Activated CD4-positive, alpha-beta T cell treated with anti-CD3 and anti-CD28 coated beads, Interleukin-2, amount 50 U/mL, for 4 hours (primary cell): ENCODE measurements at regions not wholly inside any gene's neighbourhood (a gene's known extent, or its start where the extent isn't known, plus 50 kb on each side); places are given as distances from the start of the nearest gene placed in this dataset.

ENCODE experiments used
- DNase-seq, 2 experiments: peaks; one replicate each; pipeline ENCODE4 v3.0.0-alpha.2; 2020

DNA sequence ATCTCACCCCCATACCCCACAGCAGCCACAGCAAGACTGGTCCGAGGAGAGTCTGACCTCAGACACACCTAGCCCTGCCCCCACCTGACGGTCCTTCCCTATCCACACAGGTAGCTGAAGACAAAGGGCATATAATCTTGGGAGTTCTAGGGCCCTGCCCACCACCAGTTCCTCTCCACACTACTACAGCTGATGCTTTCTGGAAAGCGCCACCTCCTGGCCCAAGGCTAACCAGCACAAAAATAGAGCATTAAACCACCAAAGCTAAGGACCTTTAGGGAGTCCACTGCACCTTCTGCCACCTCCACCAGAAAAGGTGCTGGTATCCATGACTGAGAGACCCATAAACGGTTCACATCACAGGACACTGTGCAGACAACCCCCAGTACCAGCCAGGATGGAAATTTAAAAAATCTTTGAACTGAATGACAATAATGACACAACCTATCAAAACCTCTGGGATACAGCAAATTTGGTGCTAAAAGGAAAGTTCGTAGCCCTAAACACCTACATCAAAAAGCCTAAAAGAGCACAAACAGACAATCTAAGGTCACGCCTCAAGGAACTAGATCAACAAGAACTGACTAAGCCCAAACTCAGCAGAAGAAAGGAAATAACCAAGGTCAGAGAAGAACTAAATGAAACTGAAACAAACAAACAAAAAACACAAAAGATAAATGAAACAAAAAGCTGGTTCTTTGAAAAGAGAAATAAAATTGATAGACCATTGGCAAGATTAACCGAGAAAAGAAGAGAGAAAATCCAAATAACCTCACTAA lies 122.1 kb upstream of the TPRG1 start:
- DNase-seq: no peak

GRCh38 chr3:189053322-189053721 lies 118.4 kb upstream of the TPRG1 start:
- DNase-seq: no peak

- no peak for DNase-seq
Measured at GRCh38 chr3:189056646-189057335, 115.0 kb upstream of the TPRG1 start.

DNA sequence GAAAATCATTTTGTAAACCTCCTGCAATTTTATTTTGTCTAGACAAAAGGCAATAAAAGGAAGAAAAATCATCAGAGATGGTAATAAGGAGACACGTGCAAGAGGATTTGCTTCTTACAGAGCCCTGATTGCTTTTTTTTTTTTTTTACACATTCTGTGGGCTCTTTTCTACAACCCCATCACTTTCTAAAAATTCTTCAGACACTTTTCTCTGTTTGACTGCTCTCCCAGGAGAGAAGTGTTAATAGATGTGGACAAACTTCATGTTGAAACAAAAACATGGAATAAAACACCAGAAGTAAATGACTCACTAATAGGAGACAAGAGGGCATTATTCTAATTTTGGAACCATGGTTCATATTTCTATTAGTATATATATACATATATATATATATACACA lies 114.4 kb upstream of the TPRG1 start:
- DNase-seq: no peak

DNA sequence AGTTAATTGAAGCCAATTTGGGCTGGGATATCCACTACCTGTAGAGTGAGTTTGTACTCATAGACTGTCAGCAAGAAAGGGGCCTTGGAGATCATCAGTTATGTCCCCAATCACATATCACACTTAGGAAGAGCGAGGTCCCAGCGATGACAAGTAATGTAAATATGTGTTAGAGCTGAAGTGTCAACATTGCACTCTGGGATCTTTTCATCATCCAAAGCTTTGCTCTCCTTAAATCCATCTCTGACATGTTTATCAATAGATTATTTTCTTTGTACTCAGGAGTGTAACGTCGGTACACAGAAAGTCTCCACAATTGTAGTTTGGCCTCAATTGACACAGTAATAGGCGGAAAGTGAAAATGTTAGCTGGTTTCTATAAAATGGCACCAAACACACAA lies 113.7 kb upstream of the TPRG1 start:
- no peak for DNase-seq

DNA sequence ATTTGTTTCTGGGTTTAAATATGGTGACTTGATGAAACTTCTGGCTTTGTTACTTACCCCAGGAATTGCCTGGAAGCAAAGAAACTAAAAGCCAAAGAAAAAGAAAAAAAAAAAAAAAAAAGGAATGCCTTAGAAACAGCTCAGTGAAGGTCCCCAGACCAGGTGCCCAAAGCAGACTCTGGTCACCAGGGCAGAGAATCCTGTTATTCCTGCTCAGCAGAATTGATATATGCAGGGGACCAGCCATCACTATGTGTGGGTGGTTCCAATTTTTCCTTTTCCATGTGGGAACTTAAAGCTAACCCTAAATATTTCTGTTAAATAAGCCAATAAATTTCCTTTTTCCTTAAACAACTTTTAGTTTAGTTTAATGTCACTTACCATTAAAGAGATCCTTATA lies 100.8 kb upstream of the TPRG1 start:
- no peak for DNase-seq

- DNase-seq: no peak
Measured at GRCh38 chr3:189071446-189071845, 100.3 kb upstream of the TPRG1 start.

DNA sequence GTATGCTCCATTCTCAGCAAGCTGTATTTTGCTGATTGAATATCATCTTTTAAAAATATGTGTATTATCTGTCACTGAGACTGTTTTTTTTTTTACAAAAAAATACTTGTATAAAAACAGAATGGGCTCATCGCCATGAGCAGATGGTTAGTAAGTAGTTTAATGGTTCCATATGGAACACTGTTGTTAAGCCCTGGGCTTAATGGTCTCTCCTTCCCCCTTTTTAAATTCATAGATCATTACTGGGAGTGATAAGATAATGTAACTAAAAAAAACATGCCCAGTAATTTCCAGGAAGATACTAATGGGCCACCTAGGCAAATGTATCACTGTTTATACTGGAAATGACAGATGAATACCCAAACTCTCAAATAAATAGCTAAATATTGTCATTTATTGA lies 95.3 kb upstream of the TPRG1 start:
- no peak for DNase-seq

GRCh38 chr3:189080745-189081144 lies 91.0 kb upstream of the TPRG1 start:
- no peak for DNase-seq

DNA sequence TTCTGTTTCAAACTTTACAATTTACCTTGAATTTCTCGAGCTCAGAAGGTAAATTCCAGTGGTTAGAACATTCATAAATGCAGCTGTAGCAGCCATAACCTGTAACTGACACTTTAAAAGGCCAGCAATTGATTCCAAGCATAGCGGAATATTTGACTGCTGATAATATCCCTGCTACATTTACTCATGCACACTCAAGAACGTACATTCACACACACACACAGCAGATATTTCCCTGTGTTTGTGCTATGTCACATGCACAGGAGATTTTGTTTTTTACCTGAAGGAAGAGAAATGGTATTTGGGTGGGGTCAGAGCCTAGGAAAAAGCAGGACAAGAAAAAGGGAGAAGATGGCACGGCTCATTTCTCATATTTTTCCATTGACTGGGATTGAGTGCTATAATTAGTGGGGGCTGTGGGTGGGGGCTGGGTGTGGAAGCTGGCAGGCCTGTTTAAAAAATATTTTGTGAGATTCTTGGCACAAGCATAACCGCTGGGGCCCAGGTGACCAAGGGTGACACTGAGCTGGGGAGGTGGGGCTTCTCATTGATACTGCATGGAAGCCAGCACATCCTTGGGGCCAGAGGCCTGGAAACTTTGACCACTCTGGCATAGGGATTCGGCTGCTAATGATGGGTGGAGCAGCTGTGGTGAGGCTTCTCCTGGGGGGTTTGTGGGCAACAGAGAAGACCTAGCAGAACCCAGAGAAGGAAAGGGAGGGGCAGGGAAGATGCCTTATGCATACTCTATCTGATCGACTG lies 88.9 kb upstream of the TPRG1 start:
- DNase-seq: no peak

- no peak for DNase-seq
Measured at GRCh38 chr3:189084620-189085019, 87.2 kb upstream of the TPRG1 start.

GRCh38 chr3:189092547-189092946 lies 79.2 kb upstream of the TPRG1 start:
- DNase-seq: no peak

GRCh38 chr3:189094539-189094938 lies 77.2 kb upstream of the TPRG1 start:
- DNase-seq: no peak

DNA sequence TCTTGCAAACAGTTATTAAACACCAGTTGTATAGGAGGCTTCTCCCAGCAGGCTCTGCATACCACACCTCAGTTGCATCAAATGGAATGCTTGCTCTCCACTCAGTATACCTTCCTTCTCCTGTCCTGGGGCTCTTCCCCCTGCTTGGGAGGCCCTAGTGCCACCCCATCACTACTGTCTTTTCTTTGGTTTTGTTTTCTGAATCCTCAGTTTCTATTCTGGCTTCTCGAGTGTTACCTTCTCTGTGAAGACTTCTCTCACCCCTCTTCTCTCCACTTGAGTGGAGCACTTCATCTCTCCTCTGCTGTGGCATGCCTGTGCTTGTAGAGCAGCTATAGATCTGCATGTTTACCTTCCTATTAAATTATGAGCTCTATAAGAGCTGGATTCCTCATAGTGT lies 75.7 kb upstream of the TPRG1 start:
- no peak for DNase-seq

DNA sequence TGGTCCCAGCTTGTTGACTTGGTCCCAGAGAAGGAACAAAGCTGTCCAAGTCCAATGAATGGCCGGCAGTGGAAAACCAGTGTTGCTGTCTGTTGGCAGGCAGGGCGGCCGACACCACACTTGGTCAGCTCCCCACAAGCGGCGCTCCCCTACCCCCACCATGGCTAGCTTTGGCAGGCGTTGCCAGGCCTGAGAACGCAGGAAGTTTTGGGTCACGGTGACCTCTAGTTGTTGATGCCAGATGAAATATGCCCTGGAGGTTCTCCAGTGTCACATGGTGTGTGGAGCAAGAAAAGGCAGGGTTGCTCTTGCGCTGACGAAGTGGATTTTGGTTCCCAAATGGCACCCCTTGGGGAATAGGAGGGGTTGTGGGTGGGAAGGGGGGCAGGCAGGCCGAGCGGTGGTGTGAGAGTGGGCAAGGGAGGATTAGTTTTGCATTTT lies 72.7 kb upstream of the TPRG1 start:
- DNase-seq: no peak

DNA sequence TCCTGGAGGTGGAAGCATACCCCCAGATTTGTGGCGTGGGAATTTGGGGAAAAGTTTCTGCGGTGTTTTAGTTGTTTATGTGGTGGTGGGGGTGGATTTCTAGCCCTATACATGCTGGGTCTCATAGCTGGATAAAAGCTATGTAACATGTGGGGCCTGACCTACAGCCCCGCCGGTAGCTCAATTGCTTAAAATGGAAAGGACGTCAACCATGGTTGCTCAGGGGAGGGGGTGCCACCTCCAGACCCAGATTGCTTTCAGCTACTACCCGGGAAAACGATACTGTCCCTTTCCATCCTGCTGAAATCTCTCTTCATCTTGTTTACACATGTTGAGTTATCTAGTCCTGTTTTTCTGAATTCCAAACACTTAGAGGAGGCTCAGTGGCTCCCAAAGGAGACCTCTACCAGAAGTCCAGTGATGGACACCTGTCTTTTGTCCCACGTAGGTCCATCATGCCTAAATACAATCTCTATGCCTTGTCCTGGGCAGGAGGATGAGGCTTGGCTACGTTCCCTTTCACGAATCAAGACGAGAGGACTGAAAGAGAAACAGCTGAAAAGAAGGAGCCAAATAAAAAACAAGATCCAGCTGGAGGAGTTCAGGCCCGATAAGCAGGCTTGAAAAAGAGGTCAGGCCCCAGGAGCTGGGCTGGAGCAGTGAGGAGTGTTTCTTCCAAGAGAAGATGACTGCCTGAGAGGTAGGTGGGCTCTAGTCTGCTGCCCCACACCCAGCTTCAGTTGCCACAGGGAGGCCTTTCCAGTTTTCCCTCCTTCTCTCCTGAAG lies 72.1 kb upstream of the TPRG1 start:
- DNase-seq: no peak

DNA sequence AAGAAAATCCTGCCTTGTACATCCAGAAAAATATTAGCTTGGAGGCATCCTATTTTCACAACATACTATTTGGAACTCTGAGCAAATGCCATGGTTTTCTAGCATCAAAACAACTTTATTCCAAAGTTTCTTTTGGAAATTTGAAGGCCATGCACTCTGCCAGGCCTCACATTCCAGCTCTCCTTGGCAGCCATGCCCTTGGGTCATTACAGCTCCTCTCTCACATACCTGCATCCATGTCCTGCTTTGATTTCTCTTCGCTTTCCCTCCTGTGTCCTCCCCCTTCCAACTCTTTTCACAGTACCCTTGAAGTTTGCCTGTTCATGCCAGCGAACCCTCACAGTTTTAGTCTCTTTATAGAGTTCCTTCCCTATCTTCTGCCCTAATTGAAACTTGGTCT lies 70.9 kb upstream of the TPRG1 start:
- no peak for DNase-seq

DNA sequence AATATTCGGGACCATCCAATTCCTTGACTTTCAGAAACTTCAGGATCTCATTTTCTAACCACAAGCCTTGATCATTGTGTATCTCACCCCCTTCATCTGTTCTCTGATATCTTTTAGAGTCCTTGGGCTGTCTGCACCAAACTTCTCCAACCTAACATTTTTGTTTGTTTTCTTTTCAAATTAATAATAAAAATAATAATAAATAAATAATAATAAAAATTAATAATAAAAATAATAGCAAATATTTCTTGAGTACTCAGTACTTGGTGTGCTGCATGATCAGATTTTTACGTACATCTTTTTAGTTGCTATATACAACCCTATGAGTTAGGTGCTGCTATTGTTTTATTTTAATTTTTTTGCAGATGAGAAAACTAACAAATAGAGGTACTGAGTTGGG lies 70.2 kb upstream of the TPRG1 start:
- no peak for DNase-seq

- no peak for DNase-seq
Measured at GRCh38 chr3:189103208-189103607, 68.6 kb upstream of the TPRG1 start.

DNA sequence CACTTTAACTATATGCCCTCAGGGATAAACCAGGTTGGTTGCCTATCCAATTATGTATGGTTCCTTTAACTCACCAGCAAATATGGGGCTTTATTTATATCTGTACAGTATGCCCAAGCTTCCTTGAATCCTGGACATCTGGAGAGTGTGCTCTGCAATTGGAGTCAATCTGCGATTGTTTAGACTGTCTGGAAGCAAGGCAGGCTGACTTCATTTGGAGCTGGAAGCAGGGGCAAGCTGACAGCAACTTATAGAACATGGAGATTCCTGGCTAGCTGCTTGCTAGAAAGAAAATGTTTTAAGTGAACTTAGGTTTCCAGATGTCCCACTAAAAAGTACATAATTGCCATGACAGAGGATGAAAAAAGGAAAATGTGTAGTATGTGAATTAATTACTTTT lies 63.7 kb upstream of the TPRG1 start:
- no peak for DNase-seq

GRCh38 chr3:189108735-189109134 lies 63.0 kb upstream of the TPRG1 start:
- DNase-seq: no peak

GRCh38 chr3:189109145-189109544 lies 62.6 kb upstream of the TPRG1 start:
- DNase-seq: no peak

DNA sequence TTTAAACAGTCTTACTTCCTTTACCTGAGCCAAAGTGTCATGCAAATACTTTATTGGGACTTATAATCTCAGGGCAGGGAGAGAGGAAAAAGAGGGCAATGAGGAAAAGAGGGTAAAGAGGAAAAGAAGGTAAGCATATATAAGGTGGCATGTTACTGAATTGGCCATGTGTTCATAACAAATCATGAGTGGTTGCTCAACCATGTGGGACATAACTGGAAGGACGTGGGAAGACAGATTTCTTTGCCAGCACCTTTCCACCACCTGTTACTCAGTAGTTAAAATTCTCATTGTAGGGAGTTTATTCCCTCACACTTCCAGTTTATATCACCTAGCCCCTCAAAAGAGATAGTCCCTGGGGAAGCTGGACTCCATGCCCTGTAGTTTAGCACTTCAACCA lies 54.7 kb upstream of the TPRG1 start:
- no peak for DNase-seq
